Left ventricle myocardium inferior (tissue), 1 donor: ENCODE measurements at regions not wholly inside any gene's neighbourhood (a gene's known extent, or its start where the extent isn't known, plus 50 kb on each side); places are given as distances from the start of the nearest gene placed in this dataset.

ENCODE experiments used
- DNase-seq: peaks from one replicate; pipeline ENCODE4 v3.0.0-alpha.2; 2020
- H3K27ac ChIP-seq: fragments of 200-600 bp; replicated peaks from 2 replicates; pipeline ENCODE4 v1.8.0; 2021
- H3K27me3 ChIP-seq: fragments of 200-600 bp; 2 replicates; pipeline ENCODE4 v1.8.0; 2021; ENCODE audit warnings: low read depth
- H3K36me3 ChIP-seq: fragments of 200-600 bp; 2 replicates; pipeline ENCODE4 v1.8.0; 2021
- H3K4me1 ChIP-seq: fragments of 200-600 bp; 2 replicates; pipeline ENCODE4 v1.8.0; 2021
- H3K4me3 ChIP-seq: fragments of 200-600 bp; 2 replicates; pipeline ENCODE4 v1.8.0; 2021; ENCODE audit warnings: mild to moderate bottlenecking, moderate library complexity
- H3K9me3 ChIP-seq: fragments of 200-600 bp; replicated peaks from 2 replicates; pipeline ENCODE4 v1.8.0; 2021
- intact Hi-C: fragments of 100-400 bp; cut with micrococcal nuclease; formaldehyde crosslinking; loops from one replicate; pipeline ENCODE4 v1.11.0; 2022
- TF ChIP-seq, protein P1 (sequence below): fragments of 200-600 bp; IDR thresholded peaks from 2 replicates; pipeline ENCODE4 v1.8.0; 2021; ENCODE audit warnings: antibody characterized with exemption, mild to moderate bottlenecking, borderline replicate concordance
- donor health status: DM: no; HTN: yes; CAD: no; lungs with severe emphysema.

DNA sequence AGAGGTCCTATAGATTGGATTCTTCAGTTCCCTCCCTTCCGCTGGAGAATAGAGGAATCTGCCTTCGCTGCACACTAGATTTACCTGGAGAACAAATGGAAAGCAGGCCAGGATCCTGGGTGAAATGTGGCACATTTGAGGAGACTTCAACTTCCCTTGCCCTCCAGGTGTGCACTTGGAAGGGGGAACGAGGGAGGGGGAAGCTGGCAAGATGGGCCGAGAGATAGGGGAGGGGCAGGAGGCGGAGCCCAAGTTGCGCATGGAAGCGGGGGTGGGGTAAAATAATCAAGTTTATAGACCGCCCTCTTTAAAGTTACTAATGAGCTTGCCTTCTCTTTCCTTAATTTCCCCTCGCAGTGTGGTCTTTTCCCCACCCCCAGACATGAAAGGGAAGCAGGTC is 155.7 kb upstream of the CAMK1G start:
- Histone ChIP-seq H3K9me3 (no peaks in the 10 kb centered on the region), H3K27ac (no peak overlapping the region), H3K27me3 (peaks cover 64% of the 10 kb centered on the region), H3K4me1 (no peaks in the 10 kb centered on the region), H3K36me3 (no peaks in the 10 kb centered on the region), H3K4me3 (no peak overlapping the region)
- intact Hi-C loops = no loop called here
- TF ChIP-seq, protein P1, sequence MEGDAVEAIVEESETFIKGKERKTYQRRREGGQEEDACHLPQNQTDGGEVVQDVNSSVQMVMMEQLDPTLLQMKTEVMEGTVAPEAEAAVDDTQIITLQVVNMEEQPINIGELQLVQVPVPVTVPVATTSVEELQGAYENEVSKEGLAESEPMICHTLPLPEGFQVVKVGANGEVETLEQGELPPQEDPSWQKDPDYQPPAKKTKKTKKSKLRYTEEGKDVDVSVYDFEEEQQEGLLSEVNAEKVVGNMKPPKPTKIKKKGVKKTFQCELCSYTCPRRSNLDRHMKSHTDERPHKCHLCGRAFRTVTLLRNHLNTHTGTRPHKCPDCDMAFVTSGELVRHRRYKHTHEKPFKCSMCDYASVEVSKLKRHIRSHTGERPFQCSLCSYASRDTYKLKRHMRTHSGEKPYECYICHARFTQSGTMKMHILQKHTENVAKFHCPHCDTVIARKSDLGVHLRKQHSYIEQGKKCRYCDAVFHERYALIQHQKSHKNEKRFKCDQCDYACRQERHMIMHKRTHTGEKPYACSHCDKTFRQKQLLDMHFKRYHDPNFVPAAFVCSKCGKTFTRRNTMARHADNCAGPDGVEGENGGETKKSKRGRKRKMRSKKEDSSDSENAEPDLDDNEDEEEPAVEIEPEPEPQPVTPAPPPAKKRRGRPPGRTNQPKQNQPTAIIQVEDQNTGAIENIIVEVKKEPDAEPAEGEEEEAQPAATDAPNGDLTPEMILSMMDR = no peak
- no peak for DNase-seq

DNA sequence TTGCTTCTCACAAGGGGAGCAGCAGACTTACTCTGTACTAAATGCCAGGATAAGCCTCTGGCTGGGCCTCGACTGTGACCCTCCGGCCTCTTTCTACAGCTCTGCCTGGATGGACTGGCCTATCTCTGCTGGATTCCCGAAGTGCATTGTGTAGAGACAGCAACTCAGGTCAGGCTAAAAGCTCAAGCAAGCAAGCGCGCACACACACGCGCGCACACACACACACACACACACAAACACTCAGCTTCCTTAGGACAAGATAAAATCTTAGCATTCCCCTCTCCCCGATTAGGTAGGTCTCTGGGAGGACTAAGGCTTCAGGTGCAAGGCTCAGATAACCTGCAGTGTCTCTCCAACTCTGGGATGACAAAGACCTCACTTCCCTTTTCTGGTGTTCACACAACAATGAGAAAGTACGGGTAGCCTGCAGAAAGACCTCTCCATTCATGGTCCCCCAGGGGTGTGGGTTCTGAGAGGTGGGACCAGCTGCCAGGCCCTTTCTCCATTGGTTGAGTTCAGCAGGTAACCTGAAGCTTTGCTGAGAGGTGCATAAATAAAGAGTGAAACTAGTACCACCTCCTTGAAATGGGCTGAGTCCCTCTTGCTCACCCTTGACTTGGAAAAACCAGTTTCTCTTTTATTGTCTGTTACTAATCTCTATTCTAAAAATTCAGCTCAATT is 155.1 kb upstream of the CAMK1G start:
- DNase-seq = no peak
- no peaks in the 10 kb centered on the region for H3K9me3 ChIP-seq
- H3K4me1 ChIP-seq = no peaks in the 10 kb centered on the region
- peaks cover 68% of the 10 kb centered on the region for H3K27me3 ChIP-seq
- H3K4me3 ChIP-seq = no peak overlapping the region
- TF ChIP-seq, protein P1 = no peak
- intact Hi-C loops = no loop called here
- no peaks in the 10 kb centered on the region for H3K36me3 ChIP-seq
- no peak overlapping the region for H3K27ac ChIP-seq

- Histone ChIP-seq H3K27me3 (peaks cover 70% of the 10 kb centered on the region), H3K4me1 (no peaks in the 10 kb centered on the region), H3K36me3 (no peaks in the 10 kb centered on the region), H3K4me3 (no peak overlapping the region), H3K27ac (no peak overlapping the region), H3K9me3 (no peaks in the 10 kb centered on the region)
- no peak for DNase-seq
- TF ChIP-seq, protein P1 = no peak
- intact Hi-C loops = no loop called here
Observed at GRCh38 chr1:209429611-209430010, 153.9 kb upstream of the CAMK1G start.

DNA sequence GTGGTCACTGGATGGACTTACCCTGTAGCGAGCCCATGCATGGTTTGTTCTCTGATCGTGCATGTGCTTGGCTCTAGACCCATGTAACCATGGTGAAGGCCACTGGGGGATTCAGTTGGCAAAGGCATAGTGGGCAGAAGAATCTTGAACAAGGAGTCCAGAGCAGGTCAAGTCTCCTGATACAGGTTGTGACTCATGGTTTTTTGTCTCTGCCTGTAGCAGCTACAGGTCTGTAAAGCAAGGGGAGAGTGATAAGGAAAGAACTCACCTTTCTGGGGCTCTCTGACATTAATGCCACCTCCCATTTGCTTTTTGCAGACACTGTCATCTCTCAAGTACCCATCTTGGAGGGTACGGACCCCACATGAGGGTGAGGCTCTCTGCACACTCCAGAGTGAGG is 153.4 kb upstream of the CAMK1G start:
- TF ChIP-seq, protein P1 = no peak
- intact Hi-C loops = no loop called here
- H3K9me3 ChIP-seq = no peaks in the 10 kb centered on the region
- peaks cover 70% of the 10 kb centered on the region for H3K27me3 ChIP-seq
- H3K36me3 ChIP-seq = no peaks in the 10 kb centered on the region
- no peak overlapping the region for H3K4me3 ChIP-seq
- no peak overlapping the region for H3K27ac ChIP-seq
- DNase-seq = no peak
- no peaks in the 10 kb centered on the region for H3K4me1 ChIP-seq

- TF ChIP-seq, protein P1 = no peak
- no peaks in the 10 kb centered on the region for H3K36me3 ChIP-seq
- intact Hi-C loops = no loop called here
- no peaks in the 10 kb centered on the region for H3K4me1 ChIP-seq
- H3K4me3 ChIP-seq = no peak overlapping the region
- no peak overlapping the region for H3K27ac ChIP-seq
- no peak for DNase-seq
- peaks cover 64% of the 10 kb centered on the region for H3K27me3 ChIP-seq
- H3K9me3 ChIP-seq = no peaks in the 10 kb centered on the region
Observed at GRCh38 chr1:209430821-209431259, 152.7 kb upstream of the CAMK1G start.
